ENCODE measurements at regions not wholly inside any gene's neighbourhood (a gene's known extent, or its start where the extent isn't known, plus 50 kb on each side); places are given as distances from the start of the nearest gene placed in this dataset.
A peak's percentile ranks its signal among the peaks of the same experiment; 100 is the strongest.

GRCh38 chr2:12953596-12953995 is 236.9 kb downstream of the TRIB2 start:
- BruUV-seq (replicated peaks): no TSS peak
- in situ Hi-C loops (cut with MboI): no loop called here

More at GRCh38 chr2:12953596-12953995, 236.9 kb downstream of the TRIB2 start:
- intact Hi-C loops (cut with micrococcal nuclease): no loop called here
- ChIA-PET POLR2A (interaction anchor here (1.6 kb wide), 1 partner anchor 10 kb away, joined by 4 read pairs; no protein-coding TSS in a partner anchor), CTCF (ENCODE audit: low intra/inter-chr PET ratio) (no interaction called here)
- H3K9me1 ChIP-seq (ENCODE audit: control insufficient read depth, insufficient read depth, low read length): no peaks in the 10 kb centered on the region
- DNase-seq (ENCODE audit: extremely low read depth in 1 of 4, low spot score in 3 of 4) (no peak), ATAC-seq (no peak), FAIRE-seq (no peak)
- H3K4me2 ChIP-seq (ENCODE audit: insufficient read depth, low read length): no peak overlapping the region
- 56% methylated on average over 2 of the region's 2 CpGs for WGBS (ENCODE audit: insufficient coverage, low coverage, missing lambda C conversion rate)
- H3K27ac ChIP-seq (ENCODE audit: extremely low read depth, low read depth, low read length): no peak overlapping the region
- no peak overlapping the region for H3K4me3 ChIP-seq
- H3K9me3 ChIP-seq (replicated peaks; ENCODE audit: control insufficient read depth, insufficient read depth, low read depth, low read length): no peaks in the 10 kb centered on the region
- H3K4me1 ChIP-seq (replicated peaks in 1 of 2; ENCODE audit: control insufficient read depth in 2 of 2, insufficient read depth in 2 of 2, low read length in 2 of 2): no peaks in the 10 kb centered on the region
- no peak overlapping the region for H3K9ac ChIP-seq (ENCODE audit: insufficient read depth in 1 of 2, low read depth in 2 of 2, low read length in 2 of 2)
- no peaks in the 10 kb centered on the region for H3K36me3 ChIP-seq (ENCODE audit: control insufficient read depth, insufficient read depth, low read length)
- no peaks in the 10 kb centered on the region for H3K79me2 ChIP-seq (ENCODE audit: control insufficient read depth, insufficient read depth, low read length)
- H4K20me1 ChIP-seq (replicated peaks; ENCODE audit: control insufficient read depth, insufficient read depth, low read length): no peaks in the 10 kb centered on the region
- no peaks in the 10 kb centered on the region for H3K27me3 ChIP-seq (ENCODE audit: control insufficient read depth in 2 of 2, insufficient read depth in 2 of 2, low read length in 2 of 2)
- no peak overlapping the region for H2AFZ ChIP-seq (ENCODE audit: low read depth, low read length)
- TF ChIP-seq TFE3 (CRISPR knock-in tag; IDR thresholded peaks at IDR 0.05) (peak; percentile 61), RCOR1 (IDR thresholded peaks at IDR 0.05; ENCODE audit: borderline replicate concordance in 1 of 2, low read depth in 2 of 2, low read length in 2 of 2) (no peak), MAX (CRISPR knock-in tag; IDR thresholded peaks at IDR 0.05) (no peak), ZNF143 (CRISPR knock-in tag; IDR thresholded peaks at IDR 0.05) (no peak), NCOA4 (IDR thresholded peaks at IDR 0.05; ENCODE audit: partially characterized antibody) (no peak), HMG20B (CRISPR knock-in tag; IDR thresholded peaks at IDR 0.05) (no peak)
